ENCODE measurements at regions not wholly inside any gene's neighbourhood (a gene's known extent, or its start where the extent isn't known, plus 50 kb on each side); places are given as distances from the start of the nearest gene placed in this dataset.

DNA sequence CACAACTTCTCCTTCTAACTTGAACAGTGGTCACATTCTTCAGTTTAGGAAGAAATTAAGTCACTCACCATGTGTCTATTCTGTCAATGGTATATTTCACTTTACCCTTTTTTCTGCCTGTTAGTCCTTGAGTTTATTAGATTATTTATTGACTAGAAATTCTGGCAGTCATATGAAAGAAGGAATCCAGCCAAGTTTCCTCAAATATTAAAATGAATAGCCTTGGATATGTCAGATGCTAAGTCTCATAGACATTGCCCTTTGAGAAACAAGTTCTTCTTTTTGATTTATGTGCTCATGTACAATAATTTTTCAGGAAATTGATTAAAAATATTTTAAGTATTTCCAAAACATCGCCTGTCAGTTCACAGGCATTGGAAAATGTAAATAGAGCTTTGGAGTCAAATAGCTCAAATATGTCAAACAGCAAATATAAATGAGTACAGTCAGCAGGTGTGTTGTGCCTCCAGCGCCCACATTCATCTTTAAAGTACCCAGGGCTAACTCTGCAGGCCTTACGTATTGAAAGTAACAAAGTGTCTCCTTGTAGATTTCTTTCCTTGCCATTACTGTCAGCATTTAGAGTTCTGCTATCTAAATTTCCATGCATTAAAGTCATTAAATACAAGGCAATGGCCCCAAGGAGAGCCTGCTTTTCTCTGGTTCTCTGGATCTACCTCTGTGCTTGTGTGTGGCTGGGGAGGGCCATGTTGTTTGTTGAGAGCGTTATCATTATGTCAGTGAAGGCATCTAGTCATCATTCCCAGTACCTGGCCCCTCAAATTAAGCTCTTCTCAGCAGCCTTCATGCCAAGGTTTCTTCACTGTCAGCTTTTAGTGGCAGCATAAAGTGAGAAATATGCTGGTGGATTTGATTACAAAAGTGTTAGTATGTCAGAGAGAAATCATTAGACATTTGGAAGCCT is 76.3 kb upstream of the TRPC4 start:
- Histone ChIP-seq H3K27me3 (no peaks in the 10 kb centered on the region), H3K9me3 (ENCODE audit: low read depth) (no peaks in the 10 kb centered on the region), H3K4me1 (ENCODE audit: insufficient read depth) (no peaks in the 10 kb centered on the region), H3K27ac (no peak overlapping the region), H3K4me3 (no peak overlapping the region), H2AFZ (no peak overlapping the region), H3K9me2 (replicated peaks; ENCODE audit: insufficient read depth) (no peaks in the 10 kb centered on the region), H3K4me2 (no peak overlapping the region), H3K36me3 (replicated peaks; ENCODE audit: insufficient read depth, low read depth) (no peaks in the 10 kb centered on the region), H4K20me1 (ENCODE audit: insufficient read depth, poor library complexity, severe bottlenecking) (no peaks in the 10 kb centered on the region), H3K79me2 (no peaks in the 10 kb centered on the region)
- TF ChIP-seq EZH2phosphoT487 (IDR thresholded peaks at IDR 0.05; ENCODE audit: low read depth, severe bottlenecking, unreplicated experiment) = no peak
- TF ChIP-seq, protein P1, sequence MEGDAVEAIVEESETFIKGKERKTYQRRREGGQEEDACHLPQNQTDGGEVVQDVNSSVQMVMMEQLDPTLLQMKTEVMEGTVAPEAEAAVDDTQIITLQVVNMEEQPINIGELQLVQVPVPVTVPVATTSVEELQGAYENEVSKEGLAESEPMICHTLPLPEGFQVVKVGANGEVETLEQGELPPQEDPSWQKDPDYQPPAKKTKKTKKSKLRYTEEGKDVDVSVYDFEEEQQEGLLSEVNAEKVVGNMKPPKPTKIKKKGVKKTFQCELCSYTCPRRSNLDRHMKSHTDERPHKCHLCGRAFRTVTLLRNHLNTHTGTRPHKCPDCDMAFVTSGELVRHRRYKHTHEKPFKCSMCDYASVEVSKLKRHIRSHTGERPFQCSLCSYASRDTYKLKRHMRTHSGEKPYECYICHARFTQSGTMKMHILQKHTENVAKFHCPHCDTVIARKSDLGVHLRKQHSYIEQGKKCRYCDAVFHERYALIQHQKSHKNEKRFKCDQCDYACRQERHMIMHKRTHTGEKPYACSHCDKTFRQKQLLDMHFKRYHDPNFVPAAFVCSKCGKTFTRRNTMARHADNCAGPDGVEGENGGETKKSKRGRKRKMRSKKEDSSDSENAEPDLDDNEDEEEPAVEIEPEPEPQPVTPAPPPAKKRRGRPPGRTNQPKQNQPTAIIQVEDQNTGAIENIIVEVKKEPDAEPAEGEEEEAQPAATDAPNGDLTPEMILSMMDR (IDR thresholded peaks at IDR 0.05; ENCODE audit: poor library complexity) = no peak
- no peak for TF ChIP-seq EZH2 (IDR thresholded peaks at IDR 0.05; ENCODE audit: borderline replicate concordance)
- no peak for DNase-seq (ENCODE audit: low spot score)
- WGBS (ENCODE audit: low lambda C conversion rate, missing lambda C conversion rate) = 89% methylated on average over 4 of the region's 4 CpGs

DNA sequence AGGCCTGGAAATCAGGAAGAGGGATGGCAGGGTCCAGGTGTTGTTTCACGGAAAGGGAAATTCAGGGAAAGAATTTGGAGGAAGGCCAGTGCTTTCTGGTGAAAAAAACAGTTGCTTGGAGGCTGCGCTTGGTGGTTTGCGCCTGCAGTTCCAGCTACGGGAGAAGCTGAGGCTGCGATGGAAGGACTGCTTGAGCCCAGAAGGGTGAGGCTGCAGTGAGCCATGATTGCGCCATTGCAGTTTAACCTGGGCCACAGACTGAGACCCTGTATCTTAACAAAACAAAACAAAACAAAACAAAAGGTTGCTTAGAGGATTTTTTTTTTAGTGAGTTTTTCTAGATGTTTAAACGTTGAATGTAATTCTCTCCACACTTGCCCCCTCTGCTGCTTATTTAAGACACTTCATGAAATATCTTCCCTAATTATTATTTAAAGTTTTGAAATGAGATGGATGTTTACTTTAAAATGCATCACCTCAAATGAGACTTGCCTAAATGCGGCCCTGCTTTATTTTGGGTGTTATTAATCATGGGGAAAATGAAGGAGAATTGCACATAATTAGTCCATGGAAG is 75.4 kb upstream of the TRPC4 start:
- no peaks in the 10 kb centered on the region for H3K27me3 ChIP-seq
- no peak for DNase-seq (ENCODE audit: low spot score)
- H3K9me3 ChIP-seq (ENCODE audit: low read depth) = no peaks in the 10 kb centered on the region
- TF ChIP-seq, protein P1 (IDR thresholded peaks at IDR 0.05; ENCODE audit: poor library complexity) = no peak
- TF ChIP-seq EZH2 (IDR thresholded peaks at IDR 0.05; ENCODE audit: borderline replicate concordance) = no peak
- TF ChIP-seq EZH2phosphoT487 (IDR thresholded peaks at IDR 0.05; ENCODE audit: low read depth, severe bottlenecking, unreplicated experiment) = no peak
- H3K4me2 ChIP-seq = no peak overlapping the region
- no peaks in the 10 kb centered on the region for H3K9me2 ChIP-seq (replicated peaks; ENCODE audit: insufficient read depth)
- WGBS (ENCODE audit: low lambda C conversion rate, missing lambda C conversion rate) = 84% methylated on average over 8 of the region's 8 CpGs
- H4K20me1 ChIP-seq (ENCODE audit: insufficient read depth, poor library complexity, severe bottlenecking) = no peaks in the 10 kb centered on the region
- H3K79me2 ChIP-seq = no peaks in the 10 kb centered on the region
- no peak overlapping the region for H3K4me3 ChIP-seq
- H3K36me3 ChIP-seq (replicated peaks; ENCODE audit: insufficient read depth, low read depth) = no peaks in the 10 kb centered on the region
- H3K4me1 ChIP-seq (ENCODE audit: insufficient read depth) = no peaks in the 10 kb centered on the region
- H2AFZ ChIP-seq = no peak overlapping the region
- peak overlapping the region; percentile 18 for H3K27ac ChIP-seq

DNA sequence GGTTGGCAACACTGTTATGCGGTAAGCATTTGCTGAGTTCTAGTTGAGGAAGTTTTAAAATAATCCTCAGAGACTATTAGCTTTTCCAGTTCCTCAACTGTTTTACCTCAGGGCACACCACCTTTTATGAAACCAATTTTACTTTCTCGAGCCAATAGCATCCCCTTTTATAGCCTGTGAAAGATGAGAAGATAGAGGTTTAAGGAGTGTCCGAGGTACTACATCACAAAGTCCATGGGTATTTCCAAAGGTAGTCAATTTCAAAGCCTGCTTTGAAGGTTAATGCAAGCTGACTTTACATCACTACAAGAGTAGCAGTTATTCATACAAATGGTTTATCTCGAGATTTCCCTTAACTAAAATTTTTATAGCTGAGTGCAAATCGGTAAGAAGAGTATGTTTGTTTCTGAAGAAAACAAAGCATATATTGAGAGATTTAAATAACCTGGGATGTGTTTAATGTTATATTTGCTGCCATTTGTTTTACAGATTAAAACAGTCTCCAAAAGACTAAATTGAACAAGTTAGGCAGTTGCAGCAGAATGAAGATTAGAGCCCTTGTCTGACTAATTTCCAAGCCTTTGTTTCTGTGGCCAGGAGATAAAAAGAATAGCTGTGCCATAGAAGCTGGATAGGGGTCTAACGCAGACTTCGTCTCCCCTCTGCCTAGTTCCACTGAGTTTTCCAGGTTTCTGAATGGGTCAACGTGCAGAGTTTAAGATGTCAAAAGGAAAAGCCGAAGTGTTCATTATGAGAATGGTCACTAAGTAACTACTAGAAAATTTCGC is 74.7 kb upstream of the TRPC4 start:
- Histone ChIP-seq H3K27ac (peak overlapping the region; percentile 26), H2AFZ (no peak overlapping the region), H3K4me2 (no peak overlapping the region), H3K4me3 (no peak overlapping the region), H3K4me1 (ENCODE audit: insufficient read depth) (no peaks in the 10 kb centered on the region), H3K9me3 (ENCODE audit: low read depth) (no peaks in the 10 kb centered on the region), H3K9me2 (replicated peaks; ENCODE audit: insufficient read depth) (no peaks in the 10 kb centered on the region), H3K36me3 (replicated peaks; ENCODE audit: insufficient read depth, low read depth) (no peaks in the 10 kb centered on the region), H3K27me3 (no peaks in the 10 kb centered on the region), H4K20me1 (ENCODE audit: insufficient read depth, poor library complexity, severe bottlenecking) (no peaks in the 10 kb centered on the region), H3K79me2 (no peaks in the 10 kb centered on the region)
- DNase-seq (ENCODE audit: low spot score) = peak; percentile 11
- TF ChIP-seq, protein P1 (IDR thresholded peaks at IDR 0.05; ENCODE audit: poor library complexity) = no peak
- TF ChIP-seq EZH2phosphoT487 (IDR thresholded peaks at IDR 0.05; ENCODE audit: low read depth, severe bottlenecking, unreplicated experiment) (no peak), EZH2 (IDR thresholded peaks at IDR 0.05; ENCODE audit: borderline replicate concordance) (no peak)
- 59% methylated on average over 10 of the region's 10 CpGs for WGBS (ENCODE audit: low lambda C conversion rate, missing lambda C conversion rate)
